Rectal smooth muscle tissue (tissue), 1 donor: ENCODE measurements at regions not wholly inside any gene's neighbourhood (a gene's known extent, or its start where the extent isn't known, plus 50 kb on each side); places are given as distances from the start of the nearest gene placed in this dataset.

Experiments
- H3K27ac ChIP-seq: one replicate; pipeline ENCODE4 v1.7.0; 2013; ENCODE audit warnings: low read depth, low read length, inconsistent platforms
- H3K27me3 ChIP-seq: one replicate; pipeline ENCODE4 v1.7.0; 2013; ENCODE audit warnings: low read length; ENCODE audit not compliant: control insufficient read depth, insufficient read depth
- H3K36me3 ChIP-seq: one replicate; pipeline ENCODE4 v1.7.0; 2013; ENCODE audit warnings: low read length; ENCODE audit not compliant: control insufficient read depth, insufficient read depth
- H3K4me1 ChIP-seq: one replicate; pipeline ENCODE4 v1.7.0; 2013; ENCODE audit warnings: low read length; ENCODE audit not compliant: control insufficient read depth, insufficient read depth
- H3K4me3 ChIP-seq: one replicate; pipeline ENCODE4 v1.7.0; 2013; ENCODE audit warnings: low read length
- H3K9ac ChIP-seq: one replicate; pipeline ENCODE4 v1.7.0; 2013; ENCODE audit warnings: low read length

DNA sequence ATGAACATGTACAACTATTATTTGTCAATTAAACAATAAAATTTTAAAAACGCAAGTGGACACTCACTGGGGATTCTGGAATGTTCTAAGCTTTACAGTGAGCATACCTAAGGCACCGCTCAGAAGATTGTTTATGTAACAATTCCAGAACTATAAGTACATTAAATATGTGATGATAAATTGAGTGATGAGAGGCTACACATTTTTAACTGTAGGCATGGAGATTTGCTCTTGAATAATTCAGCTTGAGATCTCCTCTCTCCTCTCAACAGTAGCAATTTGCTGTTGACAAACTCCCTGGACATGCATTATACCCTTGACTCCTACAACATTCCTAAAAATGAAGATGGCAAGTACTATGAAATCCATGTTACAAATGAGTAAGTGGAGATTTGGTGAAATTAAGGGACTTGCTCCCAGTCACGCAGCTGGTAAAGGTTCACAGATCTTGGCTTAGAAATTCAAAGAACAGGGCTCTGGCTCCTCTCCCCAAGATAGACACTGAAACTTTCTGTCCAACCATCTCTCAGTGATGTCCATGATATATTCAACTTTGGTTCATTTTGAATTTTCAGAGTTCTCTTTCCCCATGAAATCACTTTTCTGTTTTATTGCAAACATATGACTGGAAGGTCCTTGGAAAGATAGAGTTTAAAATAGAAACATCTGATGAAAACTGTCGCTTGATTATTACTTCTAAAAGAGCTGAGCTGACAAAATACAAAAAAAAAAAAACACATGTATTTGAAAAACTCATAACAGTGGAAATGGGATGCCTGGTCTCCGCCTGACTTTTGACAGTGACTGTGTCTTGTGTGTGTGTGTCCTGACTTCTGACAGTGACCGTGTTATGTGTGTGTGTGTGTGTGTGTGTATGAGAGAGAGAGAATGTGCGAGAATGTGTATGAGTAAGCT lies 488.3 kb downstream of the TNS3 start:
- H3K36me3 ChIP-seq = no peaks in the 10 kb centered on the region
- no peaks in the 10 kb centered on the region for H3K27me3 ChIP-seq
- no peak overlapping the region for H3K27ac ChIP-seq

DNA sequence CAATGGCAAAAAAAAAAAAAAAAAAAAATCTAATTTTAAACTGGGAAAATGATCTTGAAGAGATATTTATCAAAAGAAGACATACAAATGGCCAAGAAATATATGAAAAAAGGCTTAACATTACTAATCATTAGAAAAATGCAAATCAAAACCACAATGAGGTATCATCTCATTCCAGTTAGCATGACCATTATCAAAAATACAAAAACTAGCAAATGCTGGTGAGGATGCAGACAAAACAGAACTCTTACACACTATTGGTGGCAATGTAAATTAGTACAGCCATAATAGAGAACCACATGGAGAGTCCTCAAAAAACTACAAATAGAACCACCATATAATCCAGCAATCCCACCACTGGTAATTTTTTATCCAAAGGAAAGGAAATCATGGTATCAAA lies 489.6 kb downstream of the TNS3 start:
- Histone ChIP-seq H3K27me3 (no peaks in the 10 kb centered on the region), H3K4me3 (no peak overlapping the region), H3K36me3 (no peaks in the 10 kb centered on the region), H3K27ac (no peak overlapping the region), H3K4me1 (no peaks in the 10 kb centered on the region), H3K9ac (no peak overlapping the region)

More for the DNA sequence above, 488.3 kb downstream of the TNS3 start:
- Histone ChIP-seq H3K4me1 (no peaks in the 10 kb centered on the region), H3K4me3 (no peak overlapping the region), H3K9ac (no peak overlapping the region)

DNA sequence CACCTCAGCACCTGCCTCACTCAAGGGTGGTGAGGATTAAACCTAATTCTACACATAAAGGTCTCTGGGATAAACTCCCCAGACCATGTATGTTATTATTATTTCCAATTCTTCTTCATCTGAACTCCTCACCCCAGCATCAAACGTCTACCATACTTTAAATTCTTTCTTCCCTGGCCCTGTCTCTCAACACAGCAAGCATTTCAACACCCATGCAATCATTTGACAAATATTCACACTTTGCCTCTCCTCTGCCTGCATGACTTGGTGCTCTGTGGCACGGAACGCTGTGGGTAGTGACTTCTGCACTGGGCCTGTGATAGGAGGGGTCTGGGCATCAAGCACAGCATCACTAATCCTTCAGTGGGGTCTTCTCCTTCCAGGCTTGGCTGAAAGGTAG lies 490.8 kb downstream of the TNS3 start:
- Histone ChIP-seq H3K4me3 (no peak overlapping the region), H3K27ac (no peak overlapping the region), H3K4me1 (no peaks in the 10 kb centered on the region), H3K27me3 (no peaks in the 10 kb centered on the region), H3K9ac (no peak overlapping the region), H3K36me3 (no peaks in the 10 kb centered on the region)

DNA sequence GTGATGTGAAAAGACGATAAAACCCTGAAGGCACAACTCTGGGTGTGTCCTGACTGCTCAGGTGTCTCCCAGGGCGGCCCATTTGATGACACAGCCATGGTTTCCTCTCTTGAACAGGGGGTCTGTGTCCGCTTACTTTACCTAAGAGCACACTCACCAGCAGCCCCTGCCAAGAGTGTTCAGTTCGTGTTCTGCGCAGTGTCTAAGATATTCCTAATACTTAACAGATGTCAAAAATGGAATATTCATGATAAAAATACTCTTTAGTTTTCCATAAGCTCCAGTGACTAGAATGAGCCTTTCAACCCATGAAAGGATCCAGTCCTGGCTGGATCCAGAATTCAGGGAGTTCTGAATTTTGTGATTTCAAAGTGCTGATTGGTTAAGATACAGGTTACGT lies 492.4 kb downstream of the TNS3 start:
- Histone ChIP-seq H3K4me1 (no peaks in the 10 kb centered on the region), H3K36me3 (no peaks in the 10 kb centered on the region), H3K27ac (no peak overlapping the region), H3K27me3 (no peaks in the 10 kb centered on the region), H3K4me3 (no peak overlapping the region), H3K9ac (no peak overlapping the region)

DNA sequence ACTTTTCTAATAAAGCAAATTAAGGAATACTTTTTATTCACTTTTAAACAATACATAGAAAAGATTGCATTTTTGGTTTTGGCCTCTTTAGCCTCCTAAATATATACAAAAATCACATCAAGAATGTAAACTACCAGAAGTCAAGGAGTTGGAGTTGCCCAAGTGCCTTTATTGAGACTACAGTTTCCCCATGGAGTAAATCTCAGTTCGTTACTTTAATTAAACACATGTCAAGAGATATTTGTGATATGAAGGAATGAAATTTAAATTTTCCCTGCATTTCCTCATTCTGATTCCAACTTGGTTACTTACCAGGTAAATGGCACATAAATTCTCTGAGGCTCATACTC lies 492.9 kb downstream of the TNS3 start:
- H3K36me3 ChIP-seq = no peaks in the 10 kb centered on the region
- H3K9ac ChIP-seq = no peak overlapping the region
- no peaks in the 10 kb centered on the region for H3K4me1 ChIP-seq
- no peak overlapping the region for H3K4me3 ChIP-seq
- no peaks in the 10 kb centered on the region for H3K27me3 ChIP-seq
- H3K27ac ChIP-seq = no peak overlapping the region

DNA sequence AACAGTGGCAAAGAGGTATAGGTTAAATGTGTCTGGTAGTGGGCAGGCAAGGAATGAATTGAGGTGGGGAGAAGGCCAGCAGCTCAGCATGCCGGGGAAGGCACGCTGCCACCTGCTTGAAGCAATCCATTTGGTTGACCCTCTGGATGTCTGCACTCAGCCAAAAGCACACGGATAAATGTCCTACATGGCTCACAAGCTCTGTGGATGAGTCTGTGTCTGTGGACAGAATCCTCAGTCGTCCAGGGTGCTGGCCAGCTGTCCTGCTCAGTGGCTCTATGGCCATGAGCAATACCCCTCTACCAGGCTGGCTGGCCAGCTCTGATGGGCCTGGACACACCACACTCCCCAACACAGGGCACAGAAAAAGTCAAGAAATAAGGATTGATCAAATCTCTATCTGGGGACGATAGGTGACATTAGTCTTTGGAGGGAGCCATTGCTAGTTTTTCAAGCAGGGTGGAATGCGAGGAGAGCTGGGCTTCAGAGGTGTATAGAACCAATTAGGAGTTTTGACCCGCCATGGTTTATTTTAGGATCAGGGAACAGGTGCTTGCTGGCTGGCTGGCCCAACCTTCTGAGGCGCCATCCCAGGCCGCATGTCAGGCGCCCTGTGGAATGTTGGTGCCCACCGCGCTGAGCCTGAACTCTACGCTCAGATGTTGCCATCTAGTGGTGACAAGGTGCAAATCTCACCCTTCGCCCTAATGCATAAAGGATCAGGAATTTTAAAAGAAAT lies 493.4 kb downstream of the TNS3 start:
- Histone ChIP-seq H3K27me3 (no peaks in the 10 kb centered on the region), H3K27ac (no peak overlapping the region), H3K4me3 (no peak overlapping the region), H3K4me1 (no peaks in the 10 kb centered on the region), H3K9ac (no peak overlapping the region), H3K36me3 (no peaks in the 10 kb centered on the region)

DNA sequence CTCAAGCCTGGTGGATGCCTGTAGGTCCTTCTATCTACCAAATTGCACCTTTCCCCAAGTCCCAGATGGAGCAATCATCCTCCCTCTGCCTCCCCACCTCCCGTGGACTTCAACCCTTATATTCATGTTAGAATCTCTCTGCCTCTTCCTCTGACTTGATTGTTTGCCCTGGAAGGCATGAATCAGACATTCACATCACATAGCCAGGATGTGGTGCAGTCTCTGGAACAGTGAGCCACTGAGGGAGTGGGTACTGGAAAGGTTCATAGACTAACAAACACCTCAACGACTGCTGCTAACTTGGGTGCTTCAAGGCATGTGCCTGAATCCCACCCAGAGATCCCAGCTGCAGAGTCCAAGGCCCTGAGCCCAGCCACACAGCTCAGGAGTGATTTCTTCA lies 494.0 kb downstream of the TNS3 start:
- H3K27me3 ChIP-seq = no peaks in the 10 kb centered on the region
- H3K9ac ChIP-seq = no peak overlapping the region
- no peak overlapping the region for H3K4me3 ChIP-seq
- H3K27ac ChIP-seq = no peak overlapping the region
- no peaks in the 10 kb centered on the region for H3K36me3 ChIP-seq
- no peaks in the 10 kb centered on the region for H3K4me1 ChIP-seq

DNA sequence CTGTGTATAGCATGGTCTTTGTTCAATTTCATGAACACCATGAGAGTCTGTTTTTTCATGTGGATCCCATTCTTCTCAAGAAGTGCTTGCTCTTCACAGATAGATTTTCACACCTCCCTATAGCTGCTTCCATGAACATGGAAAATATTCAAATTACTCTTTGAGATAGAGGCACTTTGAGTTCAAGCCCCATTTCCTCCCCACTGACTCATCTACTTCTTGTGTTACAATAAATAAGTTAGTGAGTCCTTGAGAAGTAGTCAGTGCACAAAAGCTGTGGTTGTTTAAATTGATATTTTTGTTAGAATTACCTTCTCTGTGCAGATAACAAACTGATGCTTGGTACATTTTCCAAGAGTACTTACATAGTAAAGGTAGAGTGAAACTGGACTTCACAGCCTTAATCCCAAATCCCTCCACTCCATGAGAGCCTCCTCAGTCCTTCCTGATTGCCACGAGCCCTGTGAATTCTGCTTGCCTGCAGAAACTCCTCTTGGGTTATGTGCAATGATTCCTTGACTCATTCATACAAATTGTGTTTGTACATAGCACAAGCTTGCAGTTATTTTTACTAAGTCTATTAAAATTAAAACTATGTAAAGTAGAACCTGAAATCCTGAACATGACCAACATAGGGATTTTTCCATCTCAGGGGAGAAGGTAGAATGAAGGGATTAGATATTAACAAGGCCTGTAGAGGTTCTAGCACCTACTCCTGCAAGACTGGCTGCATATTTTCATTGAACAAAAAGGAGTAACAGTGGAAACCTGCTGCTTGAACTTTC lies 496.2 kb downstream of the TNS3 start:
- no peaks in the 10 kb centered on the region for H3K27me3 ChIP-seq
- no peak overlapping the region for H3K4me3 ChIP-seq
- H3K36me3 ChIP-seq = no peaks in the 10 kb centered on the region
- no peak overlapping the region for H3K9ac ChIP-seq
- H3K4me1 ChIP-seq = no peaks in the 10 kb centered on the region
- no peak overlapping the region for H3K27ac ChIP-seq

DNA sequence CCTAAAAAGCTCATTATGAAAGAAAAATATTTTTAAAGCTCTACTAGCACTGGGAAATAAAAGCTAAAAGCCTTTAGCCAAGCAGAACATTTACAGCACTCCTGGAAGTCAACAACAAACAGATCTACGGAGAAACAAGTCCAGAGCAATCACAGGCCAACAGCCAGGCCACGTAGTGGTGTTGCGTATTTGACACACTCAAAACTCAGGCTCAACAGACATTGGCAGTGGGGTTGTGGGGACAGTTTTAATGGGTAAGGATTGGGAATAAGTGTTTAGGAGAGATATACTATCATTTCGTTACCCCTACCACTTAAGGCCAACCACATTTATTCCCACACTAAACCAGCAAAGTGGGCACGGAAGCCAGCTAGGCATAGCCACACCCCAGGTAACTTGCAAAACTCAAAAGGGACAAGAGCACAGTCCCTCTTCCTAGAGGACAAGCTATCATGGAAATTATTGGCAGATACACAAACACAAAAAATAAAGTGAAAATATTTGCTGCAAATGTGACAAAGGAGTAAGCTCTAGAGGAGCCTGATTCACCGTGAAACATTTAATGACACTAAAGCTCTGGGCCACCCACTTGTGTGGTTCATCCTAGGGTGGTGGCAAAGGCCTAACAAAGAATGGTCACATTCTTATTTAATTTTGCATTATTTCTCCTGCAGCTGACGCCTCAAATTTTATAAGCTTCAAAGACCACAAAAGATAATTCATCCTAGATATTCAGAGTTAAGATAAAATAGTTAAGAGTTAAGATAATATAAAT lies 498.2 kb downstream of the TNS3 start:
- Histone ChIP-seq H3K36me3 (no peaks in the 10 kb centered on the region), H3K27me3 (no peaks in the 10 kb centered on the region), H3K4me3 (no peak overlapping the region), H3K4me1 (no peaks in the 10 kb centered on the region), H3K9ac (no peak overlapping the region), H3K27ac (no peak overlapping the region)

DNA sequence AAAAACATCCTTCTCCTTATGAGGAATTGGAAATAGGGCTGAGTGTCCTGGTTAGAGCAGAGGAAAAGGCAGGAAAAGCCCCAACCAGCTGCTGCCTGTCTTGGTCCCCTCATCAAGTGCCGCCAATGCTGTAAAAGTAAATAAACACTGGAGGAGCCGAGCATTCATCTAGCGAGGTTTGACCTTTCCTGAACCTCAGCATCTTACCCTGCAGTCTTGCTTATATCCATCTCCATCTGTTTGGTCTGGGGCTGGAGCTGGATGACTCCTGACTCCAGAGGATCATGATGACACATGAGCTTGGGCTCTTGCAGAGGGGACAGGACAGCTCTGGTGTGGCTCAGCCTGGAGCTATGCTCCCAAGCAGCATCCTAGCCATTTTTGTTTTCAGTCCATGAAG lies 501.1 kb downstream of the TNS3 start:
- Histone ChIP-seq H3K36me3 (no peaks in the 10 kb centered on the region), H3K4me1 (no peaks in the 10 kb centered on the region), H3K4me3 (no peak overlapping the region), H3K27me3 (no peaks in the 10 kb centered on the region), H3K9ac (no peak overlapping the region), H3K27ac (no peak overlapping the region)

DNA sequence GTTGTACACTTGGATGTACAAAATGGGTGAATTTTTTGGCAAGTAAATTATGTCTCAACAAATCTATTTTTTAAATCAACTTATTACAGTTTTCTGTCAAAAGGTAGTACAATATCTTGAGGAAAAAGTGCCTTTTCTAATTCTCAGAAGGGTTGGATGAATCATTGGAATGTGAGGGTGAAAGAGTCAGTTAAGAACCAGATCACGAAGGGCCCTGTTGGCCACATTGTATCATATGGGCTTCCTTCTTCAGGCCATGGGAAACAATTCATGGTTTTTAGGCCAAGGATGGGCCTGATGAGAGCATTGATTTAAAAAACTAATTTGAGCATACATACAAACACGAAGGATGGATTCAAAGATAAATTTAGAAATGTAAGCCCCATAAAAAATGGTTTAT lies 503.7 kb downstream of the TNS3 start:
- Histone ChIP-seq H3K27ac (no peak overlapping the region), H3K36me3 (no peaks in the 10 kb centered on the region), H3K4me1 (peaks cover 8% of the 10 kb centered on the region), H3K4me3 (no peak overlapping the region), H3K27me3 (no peaks in the 10 kb centered on the region), H3K9ac (no peak overlapping the region)

DNA sequence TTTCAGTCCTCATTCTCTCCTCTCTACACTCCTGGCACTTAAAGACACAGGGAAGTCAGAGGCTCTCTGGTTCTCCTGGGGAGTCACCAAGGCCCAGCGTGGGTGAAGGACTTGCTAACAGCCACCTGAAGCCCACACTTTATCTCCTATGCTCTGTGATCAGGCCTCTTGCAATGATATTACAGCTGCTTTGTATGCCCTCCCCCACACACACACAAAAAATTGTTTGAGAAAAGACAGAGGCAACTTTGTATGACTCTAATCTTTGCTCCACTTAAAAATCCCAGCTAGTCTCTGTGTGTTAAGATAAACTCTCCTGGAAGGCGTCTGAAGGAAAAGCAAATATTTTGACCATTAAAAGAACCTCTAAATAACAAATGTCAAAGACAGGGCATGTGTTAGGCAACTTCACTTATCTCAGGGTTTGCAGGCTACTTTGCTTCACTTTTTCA lies 507.2 kb downstream of the TNS3 start:
- H3K4me3 ChIP-seq = no peak overlapping the region
- no peaks in the 10 kb centered on the region for H3K36me3 ChIP-seq
- H3K4me1 ChIP-seq = peaks cover 8% of the 10 kb centered on the region
- H3K27me3 ChIP-seq = no peaks in the 10 kb centered on the region
- H3K9ac ChIP-seq = no peak overlapping the region
- peak overlapping the region; percentile 12 for H3K27ac ChIP-seq
